Activated CD8-positive, alpha-beta memory T cell treated with anti-CD3 and anti-CD28 coated beads for 1 hour (primary cell): ENCODE measurements at regions not wholly inside any gene's neighbourhood (a gene's known extent, or its start where the extent isn't known, plus 50 kb on each side); places are given as distances from the start of the nearest gene placed in this dataset.
"Not testable (repeated sequence)": the region's sequence is repeated elsewhere in the genome, so short reads cannot be mapped to it uniquely, and the experiment has no call there.

Experiments
- DNase-seq, 2 donors: peaks; one replicate each; pipeline ENCODE4 v3.0.0-alpha.2; 2020; ENCODE audit warnings: low read depth in 1 of 2; ENCODE audit errors: extremely low read depth in 1 of 2

GRCh38 chr21:35202431-35202830 lies 153.3 kb upstream of the RUNX1 start:
- DNase-seq: no peak

DNA sequence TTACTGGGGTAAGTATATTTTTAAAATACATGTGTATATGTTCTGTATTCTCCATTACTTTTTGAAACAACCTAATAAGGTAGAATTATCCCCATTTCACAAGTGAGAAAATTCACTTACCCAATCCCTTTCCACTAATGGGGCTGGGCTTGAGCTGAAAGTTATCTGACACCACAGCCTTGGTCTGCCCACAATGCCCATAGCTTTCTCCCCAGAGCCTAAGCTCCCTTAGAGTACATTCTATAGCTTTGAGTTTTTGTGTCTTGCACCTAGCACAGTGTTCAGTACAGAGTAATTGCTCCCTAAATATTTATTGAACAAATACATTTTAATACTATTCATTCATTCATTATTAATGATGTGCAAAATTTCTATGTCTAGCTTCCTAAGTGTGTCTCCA lies 152.7 kb upstream of the RUNX1 start:
- no peak for DNase-seq

DNA sequence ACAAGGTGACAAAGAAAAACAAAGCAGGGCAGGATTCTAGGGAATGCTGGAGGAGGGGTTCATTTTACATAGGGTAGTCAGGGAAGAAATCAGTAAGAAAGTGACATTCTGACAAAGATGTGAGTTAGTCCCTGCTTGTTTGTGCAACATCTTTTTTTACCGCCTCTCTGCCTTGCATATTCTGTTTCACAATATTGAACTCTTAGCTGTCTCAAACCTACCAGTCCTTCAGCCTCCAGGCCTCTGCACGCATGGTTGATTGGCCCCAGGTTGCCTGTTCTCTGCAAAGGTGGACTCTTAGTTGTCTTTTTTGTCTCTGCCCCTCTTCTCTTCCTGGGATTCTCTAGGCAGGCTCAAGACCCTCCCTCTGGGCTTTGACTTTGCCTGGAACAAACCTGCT lies 152.2 kb upstream of the RUNX1 start:
- DNase-seq: no peak

DNA sequence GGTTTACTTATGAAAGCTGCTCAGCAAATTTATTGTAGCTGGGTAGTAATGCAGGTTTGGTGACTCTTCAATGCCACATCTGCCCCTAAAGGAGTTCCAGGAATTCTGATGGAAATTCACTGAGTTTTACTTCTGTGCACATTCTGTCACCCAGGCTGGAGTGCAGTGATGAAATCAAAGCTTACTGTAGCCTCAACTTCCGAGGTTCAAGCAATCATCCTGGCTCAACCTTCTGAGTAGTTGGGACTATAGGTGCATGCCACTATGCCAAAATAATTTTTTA lies 150.6 kb upstream of the RUNX1 start:
- no peak for DNase-seq

DNA sequence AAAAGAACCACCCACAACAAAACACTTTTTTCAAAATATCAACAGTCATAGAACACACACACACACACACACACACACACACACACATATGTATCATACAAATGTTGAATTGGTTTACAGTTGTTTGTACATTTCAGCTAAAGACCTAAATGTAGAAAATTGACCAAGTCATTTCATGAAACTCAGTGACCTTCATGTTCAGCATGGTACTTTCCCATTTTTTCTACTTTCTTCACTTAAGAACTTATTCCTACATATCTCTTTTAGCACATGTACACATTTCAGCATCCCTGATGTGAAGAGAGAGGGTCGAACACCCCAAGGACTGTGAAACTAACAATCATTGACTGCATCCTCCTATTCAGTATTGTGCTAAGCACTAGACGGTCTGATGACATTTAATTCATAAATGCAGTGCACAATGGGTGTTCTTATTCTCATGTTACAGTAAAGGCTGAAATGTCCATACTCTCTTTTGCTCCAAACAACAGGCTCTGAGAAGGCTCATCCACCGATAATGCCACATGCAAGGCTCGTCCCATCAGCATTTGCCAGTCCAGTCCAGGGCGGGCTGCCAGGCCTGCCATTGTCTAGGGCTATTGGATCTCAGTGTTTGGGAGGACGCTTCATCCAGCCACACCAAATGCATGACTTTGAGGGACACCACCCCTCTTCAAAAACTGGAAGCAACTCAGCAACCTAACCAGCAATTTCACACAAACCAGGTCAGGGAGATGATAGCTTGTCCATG lies 150.1 kb upstream of the RUNX1 start:
- no peak for DNase-seq

DNA sequence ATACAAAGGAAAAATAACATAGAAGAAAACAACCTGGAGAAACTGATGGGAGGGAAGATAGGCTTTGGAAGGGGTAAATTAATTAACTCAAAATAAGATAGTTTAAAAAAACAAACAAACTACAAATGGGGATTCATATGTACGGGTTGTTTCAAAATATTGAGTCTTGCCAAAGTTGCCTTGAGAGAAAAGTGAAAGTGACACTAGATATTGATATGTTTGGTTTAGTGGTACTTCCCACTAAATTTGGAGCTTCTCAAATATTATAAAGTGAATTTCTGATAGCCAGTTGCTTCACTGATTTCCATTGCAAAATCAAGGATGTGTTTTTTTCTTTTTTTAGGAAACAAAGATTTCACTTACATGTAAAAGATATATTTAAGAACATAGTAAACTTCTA lies 149.5 kb upstream of the RUNX1 start:
- no peak for DNase-seq

- DNase-seq: no peak
These were observed 148.9 kb upstream of the RUNX1 start for GRCh38 chr21:35197992-35198431.

GRCh38 chr21:35197191-35197590 lies 148.1 kb upstream of the RUNX1 start:
- no peak for DNase-seq

GRCh38 chr21:35196128-35196527 lies 147.0 kb upstream of the RUNX1 start:
- DNase-seq: no peak

- DNase-seq: no peak
These were observed 146.1 kb upstream of the RUNX1 start for GRCh38 chr21:35195232-35195631.

DNA sequence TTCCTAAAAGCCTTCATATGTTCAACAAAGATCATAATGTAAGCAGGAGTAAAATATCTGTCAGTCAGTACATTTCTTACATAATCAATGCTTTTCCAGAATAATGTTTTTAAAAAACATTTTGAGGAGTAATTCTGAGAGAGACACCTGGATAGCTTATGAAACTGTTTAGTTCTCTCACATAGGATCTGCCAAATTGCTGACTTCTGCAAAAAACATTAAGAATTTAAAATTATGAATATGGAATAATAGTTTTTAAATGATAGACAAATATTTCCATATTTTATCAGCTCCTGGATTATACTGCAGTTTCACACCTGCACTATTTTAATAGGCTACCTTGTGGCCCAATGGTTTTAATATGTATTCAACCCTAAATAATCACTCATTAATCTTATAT lies 142.7 kb upstream of the RUNX1 start:
- DNase-seq: no peak

DNA sequence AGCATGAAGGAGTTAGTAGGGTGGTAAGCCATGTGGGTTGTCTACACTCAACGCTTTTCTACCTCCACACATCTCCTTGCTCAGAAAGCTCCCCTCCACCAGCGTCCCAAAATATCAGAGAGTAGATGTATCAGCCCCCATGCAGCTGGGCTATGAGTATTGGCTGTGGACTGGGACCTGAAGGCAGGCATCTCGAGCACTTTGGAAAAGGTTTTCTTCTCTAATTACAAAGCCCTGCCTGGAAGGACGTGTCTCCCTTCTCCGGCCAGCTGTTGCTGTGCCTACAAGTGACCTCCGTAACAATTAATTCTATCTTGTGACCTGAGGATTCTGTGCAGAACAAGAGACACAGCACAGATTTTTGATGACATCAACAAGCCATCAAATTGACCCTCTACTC lies 142.0 kb upstream of the RUNX1 start:
- no peak for DNase-seq

DNA sequence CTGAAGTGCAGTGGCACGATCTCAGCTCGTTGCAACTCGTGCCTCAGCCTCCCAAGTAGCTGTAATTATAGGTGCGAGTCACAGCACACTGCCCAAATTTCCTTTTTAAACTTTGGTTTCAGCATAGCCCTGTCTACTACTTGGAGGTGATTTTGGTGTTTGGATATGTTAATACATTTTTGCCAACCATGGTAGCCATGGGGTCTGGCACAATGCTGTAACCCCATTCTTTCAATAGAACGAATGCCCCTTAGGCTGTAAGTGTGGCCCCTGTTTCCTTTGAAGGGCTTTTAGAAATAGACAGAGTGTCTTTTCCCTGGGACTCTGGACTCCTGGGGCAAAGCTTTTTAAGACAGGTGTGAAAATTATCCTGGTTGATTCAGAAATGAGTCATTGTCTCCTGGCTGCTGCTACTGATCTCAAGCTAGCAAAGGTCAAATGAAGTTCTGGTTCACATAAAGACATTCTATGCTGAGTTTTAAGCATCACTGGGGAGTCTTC lies 141.1 kb upstream of the RUNX1 start:
- no peak for DNase-seq

DNA sequence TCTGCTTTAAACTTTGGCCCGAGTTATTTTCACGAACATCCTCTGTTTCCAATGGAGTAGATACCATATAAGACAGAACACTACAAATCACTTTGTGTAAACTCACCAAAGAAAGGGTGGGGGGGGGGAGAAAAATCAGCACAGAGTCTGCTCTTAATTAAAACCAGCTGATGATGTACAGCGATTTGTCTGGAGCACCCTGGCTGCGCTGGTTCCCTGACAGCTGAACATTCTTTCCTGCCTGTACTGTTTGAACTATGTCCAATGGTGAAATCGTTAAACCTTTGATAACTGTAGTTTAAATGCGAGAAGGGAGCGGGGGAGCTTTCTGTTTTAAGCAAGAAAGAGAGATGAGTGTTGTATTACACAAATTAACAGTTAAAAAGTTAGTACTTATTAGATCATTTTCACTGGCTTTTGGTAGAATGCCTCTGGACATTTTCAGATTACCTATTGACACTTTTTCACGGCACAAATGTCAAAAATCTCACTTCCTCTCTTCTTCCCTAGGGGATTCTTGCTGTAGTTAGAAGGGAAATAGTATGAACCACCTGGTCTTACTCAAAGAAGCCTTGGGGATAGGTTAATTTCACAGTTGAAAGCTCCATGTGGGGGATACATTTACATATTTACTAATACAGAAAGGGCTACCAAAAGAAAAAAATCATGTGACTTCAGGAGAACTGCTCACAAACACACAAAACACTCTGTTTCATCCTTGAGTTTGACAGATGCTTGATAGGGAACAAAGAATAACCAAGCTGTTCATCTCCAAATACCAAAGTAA lies 140.2 kb upstream of the RUNX1 start:
- DNase-seq: no peak

- DNase-seq: not testable (repeated sequence)
These were observed 134.3 kb upstream of the RUNX1 start for GRCh38 chr21:35183389-35183788.

DNA sequence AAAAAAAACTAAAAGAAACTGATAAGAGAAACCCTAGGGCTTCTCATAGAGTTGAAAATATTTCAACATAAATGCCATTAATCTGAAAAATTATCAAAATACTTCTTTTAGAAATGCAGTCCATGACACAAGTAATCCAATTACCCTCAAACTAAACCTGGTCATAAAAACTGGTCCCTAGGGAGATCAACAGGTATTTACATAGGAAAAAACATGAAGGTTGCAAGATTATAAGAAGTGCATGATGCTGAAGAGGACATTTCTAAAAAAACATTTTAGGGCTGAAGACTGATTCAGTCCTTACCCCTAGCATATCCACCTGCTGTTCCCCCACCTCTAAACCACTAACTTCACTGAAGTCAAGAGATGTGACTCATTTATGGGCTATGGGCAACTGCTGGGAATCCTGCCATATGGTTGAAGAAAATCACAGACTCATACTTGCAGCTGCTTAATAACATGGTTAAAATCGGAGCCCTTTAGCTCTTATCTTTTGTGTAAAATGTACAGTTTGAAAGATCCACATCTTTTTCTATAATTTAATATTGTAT lies 131.0 kb upstream of the RUNX1 start:
- no peak for DNase-seq

- no peak for DNase-seq
These were observed 129.7 kb upstream of the RUNX1 start for GRCh38 chr21:35178827-35179226.

GRCh38 chr21:35178098-35178497 lies 129.0 kb upstream of the RUNX1 start:
- no peak for DNase-seq

GRCh38 chr21:35172231-35172630 lies 123.1 kb upstream of the RUNX1 start:
- DNase-seq: no peak

- no peak for DNase-seq
These were observed 122.3 kb upstream of the RUNX1 start for GRCh38 chr21:35171385-35171784.

DNA sequence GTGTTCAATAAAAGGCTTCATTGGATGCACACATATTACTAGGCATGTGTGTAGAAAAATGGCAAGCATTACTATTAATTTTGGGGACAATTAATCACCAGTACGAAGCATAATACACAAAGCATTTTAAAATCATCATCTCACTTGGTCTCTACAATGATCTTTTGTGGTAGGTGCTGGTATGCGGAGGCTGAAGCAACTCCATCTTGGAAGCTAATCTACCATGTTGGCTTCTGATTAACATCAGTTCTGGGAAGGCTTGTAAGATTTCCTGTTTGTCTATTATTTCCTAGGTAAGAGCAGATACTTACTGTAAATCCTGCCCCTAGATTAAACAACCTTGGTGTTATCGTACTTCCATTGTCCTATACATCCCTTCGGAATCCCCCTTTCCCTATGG lies 121.7 kb upstream of the RUNX1 start:
- no peak for DNase-seq

- no peak for DNase-seq
These were observed 121.1 kb upstream of the RUNX1 start for GRCh38 chr21:35170244-35170643.
